ENCODE measurements at regions not wholly inside any gene's neighbourhood (a gene's known extent, or its start where the extent isn't known, plus 50 kb on each side); places are given as distances from the start of the nearest gene placed in this dataset.

- ChIA-PET CTCF (no interaction called here), POLR2A (ENCODE audit: unreplicated experiment) (no interaction called here)
- in situ Hi-C loops (cut with MboI; ENCODE audit: low sequenced_read_pairs) (no loop called here), dilution Hi-C loops (cut with HindIII; ENCODE audit: low sequenced_read_pairs, unreplicated experiment) (no loop called here), intact Hi-C loops (cut with micrococcal nuclease) (no loop called here)
- no peak overlapping the region for H4K5ac ChIP-seq (ENCODE audit: low read depth, low read length)
- H3K9me3 ChIP-seq (ENCODE audit: control insufficient read depth, insufficient read depth, low read length) = no peaks in the 10 kb centered on the region
- H3K4ac ChIP-seq (ENCODE audit: low read depth, low read length) = no peak overlapping the region
- H3K14ac ChIP-seq (replicated peaks; ENCODE audit: low read depth, low read length) = no peak overlapping the region
- BruUV-seq (replicated peaks) = no TSS peak
- H2AK9ac ChIP-seq (replicated peaks; ENCODE audit: low read depth, low read length, poor library complexity) = no peak overlapping the region
- no peaks in the 10 kb centered on the region for H3K27me3 ChIP-seq (ENCODE audit: control insufficient read depth, insufficient read depth, low read length)
- no peak overlapping the region for H3K4me2 ChIP-seq (ENCODE audit: low read depth, low read length)
- H3K36me3 ChIP-seq (ENCODE audit: control insufficient read depth, insufficient read depth, low read length) = no peaks in the 10 kb centered on the region
- no peak overlapping the region for H3K18ac ChIP-seq (ENCODE audit: low read depth, low read length)
- H3K23ac ChIP-seq (ENCODE audit: low read depth, low read length) = no peak overlapping the region
- no peaks in the 10 kb centered on the region for H3K79me1 ChIP-seq (ENCODE audit: low read depth in 1 of 2, low read length in 2 of 2)
- H2AK5ac ChIP-seq (ENCODE audit: low read depth, low read length) = no peak overlapping the region
- H3K27ac ChIP-seq (ENCODE audit: insufficient read depth, low read length) = no peak overlapping the region
- no peak overlapping the region for H2BK120ac ChIP-seq (ENCODE audit: low read depth, low read length)
- no peak overlapping the region for H2BK5ac ChIP-seq (ENCODE audit: low read depth, low read length, poor library complexity, severe bottlenecking)
- no peak overlapping the region for H4K91ac ChIP-seq (ENCODE audit: insufficient read depth, low read depth, low read length)
- no peaks in the 10 kb centered on the region for H3K9me1 ChIP-seq (ENCODE audit: insufficient read depth, low read length)
- H2BK15ac ChIP-seq (ENCODE audit: low read depth, low read length) = no peak overlapping the region
- WGBS, 2 experiments (ENCODE audit: extremely low coverage in 2 of 2, insufficient read length in 1 of 2) = no CpG with 5 or more reads among the region's 2 CpGs
- no peak overlapping the region for H4K8ac ChIP-seq (ENCODE audit: low read depth in 2 of 2, low read length in 2 of 2)
- no peaks in the 10 kb centered on the region for H3K4me1 ChIP-seq (ENCODE audit: control insufficient read depth, insufficient read depth, low read length)
- no peak overlapping the region for H3K9ac ChIP-seq (ENCODE audit: low read depth, low read length)
- no peak overlapping the region for H2BK20ac ChIP-seq (ENCODE audit: low read depth, low read length)
- H4K20me1 ChIP-seq (ENCODE audit: insufficient read depth, low read length) = no peaks in the 10 kb centered on the region
- TF ChIP-seq NFE2L2 (IDR thresholded peaks at IDR 0.05; ENCODE audit: low read depth, low read length) (no peak), RAD21 (IDR thresholded peaks at IDR 0.05; ENCODE audit: low read length) (no peak), RFX5 (IDR thresholded peaks at IDR 0.05; ENCODE audit: low read depth, low read length) (no peak), BHLHE40 (IDR thresholded peaks at IDR 0.05; ENCODE audit: low read depth, low read length) (no peak), CEBPB (IDR thresholded peaks at IDR 0.05; ENCODE audit: low read depth, low read length) (no peak), USF2 (IDR thresholded peaks at IDR 0.05; ENCODE audit: low read depth, low read length) (no peak), CHD1 (IDR thresholded peaks at IDR 0.05; ENCODE audit: low read depth, low read length) (no peak), MXI1 (IDR thresholded peaks at IDR 0.05; ENCODE audit: borderline replicate concordance, low read depth, low read length) (no peak), POLR2A (IDR thresholded peaks at IDR 0.05; ENCODE audit: low read depth, low read length) (no peak), MAZ (IDR thresholded peaks at IDR 0.05; ENCODE audit: borderline replicate concordance, low read depth, low read length) (no peak), SMC3 (IDR thresholded peaks at IDR 0.05; ENCODE audit: low read depth, low read length) (no peak), ELK1 (IDR thresholded peaks at IDR 0.05; ENCODE audit: borderline replicate concordance, low read depth, low read length) (no peak), RCOR1 (IDR thresholded peaks at IDR 0.05; ENCODE audit: insufficient replicate concordance, low read length) (no peak), FOS (IDR thresholded peaks at IDR 0.05; ENCODE audit: low read depth, low read length) (no peak), MAFK (IDR thresholded peaks at IDR 0.05; ENCODE audit: low read depth, low read length) (no peak), CTCF (conservative IDR thresholded peaks at IDR 0.05; ENCODE audit: low read depth, low read length) (no peak)
- ATAC-seq (ENCODE audit: low read depth) (no peak), DNase-seq (no peak)
- H3K4me3 ChIP-seq (ENCODE audit: insufficient read depth, low read depth, low read length) = no peak overlapping the region
- H3K56ac ChIP-seq (ENCODE audit: extremely low read depth, insufficient read depth, low read length) = no peak overlapping the region
- H2AFZ ChIP-seq (replicated peaks; ENCODE audit: low read length, poor library complexity) = no peak overlapping the region
Measured at GRCh38 chr11:81874635-81875034, 859.0 kb downstream of the FAM181B start.
